Suprapubic skin (tissue), 4 donors: ENCODE measurements at regions not wholly inside any gene's neighbourhood (a gene's known extent, or its start where the extent isn't known, plus 50 kb on each side); places are given as distances from the start of the nearest gene placed in this dataset.

Experiments
- EP300 ChIP-seq: sonication (generic); formaldehyde crosslinking; IDR thresholded peaks from one replicate; pipeline ENCODE4 v1.6.1; 2017; ENCODE audit warnings: antibody characterized with exemption
- POLR2A ChIP-seq, 2 donors: fragments of 450-650 bp; IDR thresholded peaks; one replicate each; pipeline ENCODE4 v1.6.1; 2017; ENCODE audit warnings: antibody characterized with exemption in 2 of 2, mild to moderate bottlenecking in 2 of 2, moderate library complexity in 2 of 2
- POLR2AphosphoS5 ChIP-seq, 3 donors: sonication (generic); formaldehyde crosslinking; IDR thresholded peaks; one replicate each; pipeline ENCODE4 v1.6.1; 2017; ENCODE audit warnings: antibody characterized with exemption in 3 of 3
- TF ChIP-seq, protein P1 (sequence below), 2 donors: fragments of 200-600 bp in 1 of 2; fragments of 450-650 bp in 1 of 2; sonication (generic) in 1 of 2; IDR thresholded peaks; one replicate each; pipeline ENCODE4 v1.5.1; 2016 to 2019; ENCODE audit warnings: antibody characterized with exemption in 2 of 2, mild to moderate bottlenecking in 1 of 2, moderate library complexity in 1 of 2

DNA sequence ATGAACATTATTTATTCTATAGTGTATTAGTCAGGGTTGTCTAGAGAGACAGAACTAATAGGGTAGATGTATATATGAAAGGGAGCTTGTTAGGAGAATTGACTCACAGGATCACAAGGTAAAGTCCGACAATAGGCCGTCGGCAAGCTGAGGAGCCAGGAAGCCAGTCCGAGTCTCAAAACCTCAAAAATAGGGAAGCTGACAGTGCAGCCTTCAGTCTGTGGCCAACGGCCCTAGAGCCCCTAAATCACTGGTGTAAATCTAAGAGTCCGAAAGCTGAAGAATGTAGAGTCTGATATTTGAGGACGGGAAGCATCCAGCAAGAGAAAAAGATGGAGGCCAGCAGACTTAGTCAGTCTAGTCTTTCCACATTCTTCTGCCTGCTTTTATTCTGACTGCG, 912.2 kb downstream of the FLRT2 start:
- TF ChIP-seq, protein P1, sequence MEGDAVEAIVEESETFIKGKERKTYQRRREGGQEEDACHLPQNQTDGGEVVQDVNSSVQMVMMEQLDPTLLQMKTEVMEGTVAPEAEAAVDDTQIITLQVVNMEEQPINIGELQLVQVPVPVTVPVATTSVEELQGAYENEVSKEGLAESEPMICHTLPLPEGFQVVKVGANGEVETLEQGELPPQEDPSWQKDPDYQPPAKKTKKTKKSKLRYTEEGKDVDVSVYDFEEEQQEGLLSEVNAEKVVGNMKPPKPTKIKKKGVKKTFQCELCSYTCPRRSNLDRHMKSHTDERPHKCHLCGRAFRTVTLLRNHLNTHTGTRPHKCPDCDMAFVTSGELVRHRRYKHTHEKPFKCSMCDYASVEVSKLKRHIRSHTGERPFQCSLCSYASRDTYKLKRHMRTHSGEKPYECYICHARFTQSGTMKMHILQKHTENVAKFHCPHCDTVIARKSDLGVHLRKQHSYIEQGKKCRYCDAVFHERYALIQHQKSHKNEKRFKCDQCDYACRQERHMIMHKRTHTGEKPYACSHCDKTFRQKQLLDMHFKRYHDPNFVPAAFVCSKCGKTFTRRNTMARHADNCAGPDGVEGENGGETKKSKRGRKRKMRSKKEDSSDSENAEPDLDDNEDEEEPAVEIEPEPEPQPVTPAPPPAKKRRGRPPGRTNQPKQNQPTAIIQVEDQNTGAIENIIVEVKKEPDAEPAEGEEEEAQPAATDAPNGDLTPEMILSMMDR (IDR thresholded peaks at IDR 0.05): no peak
- TF ChIP-seq POLR2A (IDR thresholded peaks at IDR 0.05): no peak
- no peak for TF ChIP-seq EP300
- TF ChIP-seq POLR2AphosphoS5 (IDR thresholded peaks at IDR 0.05): no peak
